Fibroblast of mammary gland (primary cell): ENCODE measurements at regions not wholly inside any gene's neighbourhood (a gene's known extent, or its start where the extent isn't known, plus 50 kb on each side); places are given as distances from the start of the nearest gene placed in this dataset.

Experiments
- DNase-seq: peaks from one replicate; pipeline ENCODE4 v3.0.0-alpha.2; 2010; ENCODE audit warnings: low read depth
- H3K4me3 ChIP-seq: 2 replicates; pipeline ENCODE4 v1.5.1; 2011; ENCODE audit warnings: low read depth, mild to moderate bottlenecking, low read length, moderate library complexity; ENCODE audit not compliant: control insufficient read depth
- CTCF ChIP-seq: conservative IDR thresholded peaks from 2 replicates; pipeline ENCODE4 v1.5.1; 2011; ENCODE audit warnings: low read depth, low read length, inconsistent platforms; ENCODE audit not compliant: control insufficient read depth, insufficient read depth

- TF ChIP-seq CTCF = no peak
- no peak for DNase-seq
- no peak overlapping the region for H3K4me3 ChIP-seq
Measured at GRCh38 chr18:54086046-54086802, 138.2 kb downstream of the MBD2 start.

DNA sequence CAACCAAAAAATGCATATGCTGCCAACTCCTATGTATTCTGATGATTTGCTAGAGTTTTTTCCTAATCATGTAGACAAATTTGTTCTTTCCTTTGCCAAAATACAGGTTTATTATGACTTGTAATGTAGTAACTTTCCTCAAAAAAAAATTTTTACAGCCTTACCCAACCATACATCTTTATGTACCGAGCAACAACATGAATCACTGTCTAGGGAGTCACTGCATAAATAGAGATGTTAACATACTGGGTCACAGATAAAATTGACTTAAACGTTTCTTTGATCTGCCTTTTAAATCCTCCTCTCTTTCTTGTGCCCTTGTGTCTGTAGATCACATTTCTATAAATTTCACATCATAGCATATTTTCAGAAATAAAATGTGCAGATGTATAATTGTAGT, 143.6 kb downstream of the MBD2 start:
- no peak for TF ChIP-seq CTCF
- H3K4me3 ChIP-seq = no peak overlapping the region
- no peak for DNase-seq

DNA sequence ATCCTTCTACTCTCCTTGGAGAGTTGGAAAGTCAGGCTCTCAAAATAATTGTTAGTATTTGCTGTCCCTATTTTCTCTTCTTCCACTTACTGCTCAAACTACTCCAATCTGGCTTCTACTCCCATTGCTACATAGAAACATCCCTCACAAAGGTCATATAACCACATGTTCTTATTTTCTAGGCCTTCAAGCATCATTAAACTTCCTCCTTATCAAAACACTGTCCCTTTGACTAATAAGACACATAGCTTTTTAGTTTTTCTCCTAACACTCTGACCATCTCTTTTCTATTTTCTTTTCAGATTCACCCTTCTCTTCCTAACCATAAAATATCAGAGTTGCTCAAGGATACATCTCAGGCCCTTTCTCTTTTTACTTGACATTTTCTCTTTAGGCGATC, 148.3 kb downstream of the MBD2 start:
- DNase-seq = no peak
- TF ChIP-seq CTCF = no peak

DNA sequence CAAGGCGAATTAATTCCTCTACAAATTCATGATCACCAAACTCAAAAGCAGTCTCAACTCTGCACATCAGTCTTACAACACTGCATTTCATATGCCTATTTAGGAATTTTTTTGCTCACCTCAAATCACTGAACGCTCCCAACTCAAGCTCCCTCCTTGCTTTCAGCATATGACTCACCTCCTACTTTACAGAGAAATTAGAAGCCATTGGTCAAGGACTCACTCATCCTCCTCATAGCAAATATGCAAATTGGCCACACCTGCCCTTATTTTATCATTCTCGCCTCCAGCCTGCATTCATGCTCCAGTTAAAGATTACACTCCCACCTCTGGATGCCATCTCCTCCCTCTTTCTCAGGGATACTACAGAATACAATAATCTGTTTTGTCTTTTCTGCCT, 148.8 kb downstream of the MBD2 start:
- TF ChIP-seq CTCF = no peak

More for the DNA sequence above, 148.3 kb downstream of the MBD2 start:
- no peak overlapping the region for H3K4me3 ChIP-seq

GRCh38 chr18:54069729-54070128, 154.7 kb downstream of the MBD2 start:
- no peak for DNase-seq
- TF ChIP-seq CTCF = no peak
- no peak overlapping the region for H3K4me3 ChIP-seq

More for the DNA sequence above, 148.8 kb downstream of the MBD2 start:
- H3K4me3 ChIP-seq = no peak overlapping the region
- no peak for DNase-seq

GRCh38 chr18:54060343-54061005, 164.0 kb downstream of the MBD2 start:
- TF ChIP-seq CTCF = no peak
- no peak for DNase-seq
- H3K4me3 ChIP-seq = no peak overlapping the region
